DND-41 (cell line): ENCODE measurements at regions not wholly inside any gene's neighbourhood (a gene's known extent, or its start where the extent isn't known, plus 50 kb on each side); places are given as distances from the start of the nearest gene placed in this dataset.

Experiments
- ATAC-seq: fragments of 200-7000 bp; cut with Tn5 transposase; 3 replicates; pipeline ENCODE4 v1.9.1; 2021; ENCODE audit warnings: low read depth; ENCODE audit not compliant: insufficient read depth
- DNase-seq: peaks from one replicate; pipeline ENCODE4 v3.0.0-alpha.2; 2020
- H2AFZ ChIP-seq: 2 replicates; pipeline ENCODE4 v1.6.0; 2012; ENCODE audit warnings: low read depth, low read length
- H3K27ac ChIP-seq: 2 replicates; pipeline ENCODE4 v1.5.1; 2012; ENCODE audit warnings: low read length, inconsistent platforms
- H3K27me3 ChIP-seq: fragments of 200-600 bp; sonication (generic); 2 replicates; pipeline ENCODE4 v1.6.0; 2012; ENCODE audit warnings: low read length, mild to moderate bottlenecking, inconsistent platforms; ENCODE audit not compliant: insufficient read depth, poor library complexity
- H3K36me3 ChIP-seq: 2 replicates; pipeline ENCODE4 v1.5.1; 2012; ENCODE audit warnings: low read length, inconsistent platforms; ENCODE audit not compliant: insufficient read depth
- H3K4me1 ChIP-seq: 2 replicates; pipeline ENCODE4 v1.5.1; 2012; ENCODE audit warnings: mild to moderate bottlenecking, low read length; ENCODE audit not compliant: insufficient read depth
- H3K4me2 ChIP-seq: 2 replicates; pipeline ENCODE4 v1.6.0; 2012; ENCODE audit warnings: mild to moderate bottlenecking, moderate library complexity, low read length, inconsistent platforms; ENCODE audit not compliant: insufficient read depth
- H3K4me3 ChIP-seq, 2 experiments: fragments of 200-600 bp in 1 of 2; shearing (Covaris generic) in 1 of 2; 2 replicates each; pipeline ENCODE4 v1.5.1; 2012 to 2016; ENCODE audit warnings: inconsistent platforms in 2 of 2, low read length in 2 of 2, mild to moderate bottlenecking in 2 of 2, low read depth in 1 of 2, moderate library complexity in 1 of 2
- H3K79me2 ChIP-seq: 2 replicates; pipeline ENCODE4 v1.6.0; 2012; ENCODE audit warnings: low read length, inconsistent platforms; ENCODE audit not compliant: insufficient read depth
- H3K9ac ChIP-seq: 2 replicates; pipeline ENCODE4 v1.6.0; 2012; ENCODE audit warnings: low read depth, mild to moderate bottlenecking, inconsistent platforms, low read length, moderate library complexity
- H3K9me3 ChIP-seq: 2 replicates; pipeline ENCODE4 v1.5.1; 2012; ENCODE audit warnings: low read length, moderate library complexity, mild to moderate bottlenecking, inconsistent platforms; ENCODE audit not compliant: insufficient read depth, severe bottlenecking
- H4K20me1 ChIP-seq: 2 replicates; pipeline ENCODE4 v1.6.0; 2012; ENCODE audit warnings: low read length; ENCODE audit not compliant: insufficient read depth
- CTCF ChIP-seq: IDR thresholded peaks from 2 replicates; pipeline ENCODE4 v1.5.1; 2012; ENCODE audit warnings: borderline replicate concordance, low read length, moderate library complexity, mild to moderate bottlenecking; ENCODE audit not compliant: poor library complexity, severe bottlenecking; ENCODE audit errors: extremely low read depth
- EZH2 ChIP-seq: IDR thresholded peaks from 3 replicates; pipeline ENCODE4 v1.6.1; 2012; ENCODE audit warnings: borderline replicate concordance, low read depth, mild to moderate bottlenecking, moderate library complexity, low read length, inconsistent platforms; ENCODE audit not compliant: severe bottlenecking

GRCh38 chr18:67007085-67007484 is 403.2 kb upstream of the CDH19 start:
- no peak for ATAC-seq
- H3K4me1 ChIP-seq: no peaks in the 10 kb centered on the region
- no peak overlapping the region for H2AFZ ChIP-seq
- H4K20me1 ChIP-seq: no peaks in the 10 kb centered on the region
- TF ChIP-seq EZH2 (no peak), CTCF (no peak)
- no peaks in the 10 kb centered on the region for H3K9me3 ChIP-seq
- H3K4me3 ChIP-seq: no peak overlapping the region
- no peak overlapping the region for H3K4me2 ChIP-seq
- H3K79me2 ChIP-seq: no peaks in the 10 kb centered on the region
- H3K9ac ChIP-seq: no peak overlapping the region
- H3K27ac ChIP-seq: no peak overlapping the region
- H3K36me3 ChIP-seq: no peaks in the 10 kb centered on the region
- DNase-seq: no peak
- no peaks in the 10 kb centered on the region for H3K27me3 ChIP-seq

GRCh38 chr18:67001052-67001451 is 397.2 kb upstream of the CDH19 start:
- H3K9ac ChIP-seq: no peak overlapping the region
- H3K9me3 ChIP-seq: no peaks in the 10 kb centered on the region
- no peaks in the 10 kb centered on the region for H3K36me3 ChIP-seq
- H3K4me1 ChIP-seq: no peaks in the 10 kb centered on the region
- no peaks in the 10 kb centered on the region for H3K79me2 ChIP-seq
- TF ChIP-seq EZH2 (no peak), CTCF (no peak)
- no peak overlapping the region for H3K4me3 ChIP-seq
- H2AFZ ChIP-seq: no peak overlapping the region
- H3K27me3 ChIP-seq: no peaks in the 10 kb centered on the region
- H4K20me1 ChIP-seq: no peaks in the 10 kb centered on the region
- ATAC-seq: no peak
- H3K27ac ChIP-seq: no peak overlapping the region
- no peak overlapping the region for H3K4me2 ChIP-seq
- DNase-seq: no peak

GRCh38 chr18:66999003-66999402 is 395.1 kb upstream of the CDH19 start:
- H3K27me3 ChIP-seq: no peaks in the 10 kb centered on the region
- H3K9me3 ChIP-seq: no peaks in the 10 kb centered on the region
- H3K79me2 ChIP-seq: no peaks in the 10 kb centered on the region
- no peak for ATAC-seq
- TF ChIP-seq CTCF (no peak), EZH2 (no peak)
- H3K9ac ChIP-seq: no peak overlapping the region
- H2AFZ ChIP-seq: no peak overlapping the region
- DNase-seq: no peak
- no peak overlapping the region for H3K4me3 ChIP-seq
- H3K27ac ChIP-seq: no peak overlapping the region
- H3K4me2 ChIP-seq: no peak overlapping the region
- no peaks in the 10 kb centered on the region for H4K20me1 ChIP-seq
- no peaks in the 10 kb centered on the region for H3K4me1 ChIP-seq
- H3K36me3 ChIP-seq: no peaks in the 10 kb centered on the region

- Histone ChIP-seq H3K27ac (no peak overlapping the region), H3K4me2 (no peak overlapping the region), H3K9ac (no peak overlapping the region), H3K9me3 (no peaks in the 10 kb centered on the region), H3K27me3 (no peaks in the 10 kb centered on the region), H3K4me3 (no peak overlapping the region), H3K79me2 (no peaks in the 10 kb centered on the region), H2AFZ (no peak overlapping the region), H3K4me1 (no peaks in the 10 kb centered on the region), H3K36me3 (no peaks in the 10 kb centered on the region), H4K20me1 (no peaks in the 10 kb centered on the region)
- ATAC-seq: no peak
- no peak for DNase-seq
- TF ChIP-seq EZH2: no peak
- no peak for TF ChIP-seq CTCF
These were observed 391.4 kb upstream of the CDH19 start for GRCh38 chr18:66995270-66995669.
